HG02610 (cell line): ENCODE measurements at regions not wholly inside any gene's neighbourhood (a gene's known extent, or its start where the extent isn't known, plus 50 kb on each side); places are given as distances from the start of the nearest gene placed in this dataset.
A peak's percentile ranks its signal among the peaks of the same experiment; 100 is the strongest.

ENCODE experiments used
- ATAC-seq: cut with Tn5 transposase; IDR thresholded peaks from one replicate; pipeline ENCODE4 v1.9.1; 2021; ENCODE audit warnings: mild to moderate bottlenecking, moderate library complexity; ENCODE audit not compliant: unreplicated experiment

DNA sequence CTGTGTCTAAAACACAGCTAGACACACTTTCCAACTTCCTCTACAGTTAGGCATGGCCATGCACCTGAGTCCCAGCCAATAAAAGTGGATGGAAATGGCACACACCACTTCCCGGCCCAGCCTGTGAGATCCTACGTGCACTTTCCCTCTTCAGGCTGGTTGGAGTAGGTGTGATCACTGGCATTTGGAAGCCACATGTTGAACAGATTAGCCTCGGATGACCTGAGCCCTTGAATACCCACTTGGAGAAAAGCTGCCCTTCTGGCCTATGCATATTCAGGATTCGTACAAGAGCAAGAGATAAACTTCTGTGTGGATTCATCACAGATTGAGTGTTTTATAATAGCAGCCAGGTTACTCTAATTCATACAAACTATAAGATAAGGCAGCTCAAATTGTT, 359.0 kb upstream of the SLC30A5 start:
- ATAC-seq: no peak

DNA sequence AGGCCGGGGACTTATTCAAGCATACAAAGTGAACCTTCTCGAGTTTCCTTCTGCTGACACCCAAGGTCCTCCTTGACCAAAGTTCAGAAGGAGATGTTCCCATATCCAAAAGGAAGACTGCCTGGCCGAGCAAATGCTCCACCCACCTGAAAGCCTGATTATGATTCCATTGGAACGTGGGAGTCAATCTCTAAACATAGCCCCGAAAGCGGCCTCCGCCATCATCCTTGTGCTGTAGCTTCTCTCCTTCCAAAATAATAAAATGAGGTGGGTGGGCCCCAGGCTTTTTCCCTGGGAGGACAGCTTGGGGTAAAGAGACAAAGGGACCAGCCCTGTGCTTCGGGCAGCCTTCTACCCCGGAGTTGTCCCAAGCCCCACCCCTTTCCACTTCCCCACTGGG, 355.6 kb upstream of the SLC30A5 start:
- no peak for ATAC-seq

DNA sequence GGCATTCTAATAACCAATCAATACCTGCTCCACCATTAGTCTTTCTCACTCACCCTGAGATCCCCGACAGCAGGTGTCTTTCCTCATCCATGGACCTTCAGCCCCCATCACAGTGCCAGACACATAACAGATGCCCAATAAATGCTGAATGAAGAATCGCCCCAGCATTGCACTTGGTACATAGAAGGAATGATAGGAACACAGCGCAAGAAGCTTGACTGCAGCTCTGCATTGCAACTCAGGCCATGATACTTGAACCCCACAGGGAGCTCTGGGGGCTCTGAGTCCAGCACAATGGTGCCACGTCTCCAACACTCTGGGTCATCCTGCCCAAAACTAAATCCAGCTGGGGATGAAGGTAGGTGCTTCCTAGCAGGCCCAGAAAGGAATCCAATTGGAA, 355.0 kb upstream of the SLC30A5 start:
- ATAC-seq: no peak

DNA sequence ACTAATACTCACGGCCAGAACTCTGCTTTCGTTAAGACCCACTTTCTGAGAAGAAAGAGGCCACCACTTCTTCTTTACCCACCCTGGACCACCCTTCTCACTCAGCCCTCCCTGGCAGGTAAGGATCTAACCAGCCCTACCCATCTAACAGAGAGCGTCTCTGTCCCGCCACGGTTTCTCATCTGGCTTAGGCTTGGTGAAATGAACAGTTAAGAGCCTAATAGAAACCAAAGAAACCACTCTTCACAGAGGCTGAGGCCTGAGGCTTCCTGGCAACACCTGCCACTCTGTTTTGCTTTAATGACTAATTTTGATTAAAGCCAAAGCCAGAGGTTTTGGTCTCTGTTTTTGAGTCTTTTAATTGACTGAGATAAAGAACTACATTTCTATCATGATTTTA, 354.1 kb upstream of the SLC30A5 start:
- ATAC-seq: peak; percentile 74

DNA sequence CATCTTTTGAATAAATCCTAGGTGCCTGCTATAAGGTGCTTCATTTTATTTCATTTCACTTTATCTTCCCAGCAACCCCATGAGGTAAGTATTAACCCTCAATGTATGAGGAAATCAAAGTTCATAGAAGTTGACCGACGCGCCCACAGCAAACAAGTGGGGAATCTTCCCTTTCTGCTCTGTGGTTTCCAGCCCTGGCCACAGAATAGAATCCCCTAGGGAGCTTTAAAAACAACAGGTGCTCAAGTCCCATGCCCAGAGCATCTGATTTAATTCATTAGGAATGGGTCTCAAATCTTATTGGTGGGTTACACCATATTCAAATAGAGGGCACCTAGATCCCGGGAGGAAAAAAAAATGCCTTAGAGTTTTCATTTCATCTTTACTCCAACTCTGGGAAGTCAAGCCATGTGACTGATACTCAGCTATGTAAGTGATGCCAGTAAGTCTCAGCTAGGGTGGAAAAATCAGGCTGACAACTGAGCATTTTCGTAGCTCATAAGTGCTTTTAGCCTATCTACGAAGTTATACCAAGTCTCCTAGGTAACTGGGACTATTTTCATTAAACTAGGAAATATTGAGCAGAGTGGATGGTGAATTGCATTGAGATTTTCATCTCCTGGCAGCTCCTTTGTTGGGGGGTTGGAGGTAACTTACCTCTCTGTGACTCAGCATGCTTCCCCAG, 353.4 kb upstream of the SLC30A5 start:
- ATAC-seq: peak; percentile 66

DNA sequence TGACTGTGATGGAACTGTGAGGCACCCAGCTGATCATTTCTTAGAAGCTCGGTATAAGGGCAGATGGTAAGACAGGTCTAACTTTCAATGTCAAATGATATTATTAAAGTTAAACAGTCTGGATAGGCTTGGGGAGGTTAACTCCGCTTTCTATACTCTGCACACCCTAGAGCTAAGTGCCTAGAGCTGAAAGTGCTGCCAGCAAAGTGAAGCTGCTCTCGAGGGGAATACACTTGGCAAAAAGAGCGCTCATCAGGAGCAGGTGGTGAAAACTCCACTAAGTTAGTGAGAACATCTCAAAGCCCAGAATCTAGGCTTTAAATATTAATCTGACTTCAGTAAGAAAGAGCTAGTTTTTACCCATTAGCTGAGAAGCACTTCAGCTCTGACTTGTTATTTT, 349.6 kb upstream of the SLC30A5 start:
- ATAC-seq: no peak

DNA sequence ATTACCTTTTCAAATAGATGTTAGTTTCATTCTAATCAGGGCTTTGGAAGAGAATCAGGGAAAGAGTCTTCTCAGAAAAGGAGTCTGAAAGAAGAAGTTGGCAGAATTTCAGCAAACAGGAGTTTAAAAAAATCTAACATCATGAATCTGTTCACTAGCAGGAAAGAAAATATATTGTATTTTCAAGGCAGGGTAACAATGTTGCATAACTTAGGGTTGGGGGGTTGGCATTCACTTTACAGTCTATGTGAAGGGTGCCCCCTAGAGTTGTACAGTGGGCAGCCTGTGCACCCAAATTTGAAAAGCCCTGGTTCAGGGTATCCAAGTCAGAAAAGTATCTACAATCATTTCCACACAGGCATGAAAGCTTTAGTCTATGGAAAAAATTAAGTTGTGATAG, 348.4 kb upstream of the SLC30A5 start:
- ATAC-seq: no peak

DNA sequence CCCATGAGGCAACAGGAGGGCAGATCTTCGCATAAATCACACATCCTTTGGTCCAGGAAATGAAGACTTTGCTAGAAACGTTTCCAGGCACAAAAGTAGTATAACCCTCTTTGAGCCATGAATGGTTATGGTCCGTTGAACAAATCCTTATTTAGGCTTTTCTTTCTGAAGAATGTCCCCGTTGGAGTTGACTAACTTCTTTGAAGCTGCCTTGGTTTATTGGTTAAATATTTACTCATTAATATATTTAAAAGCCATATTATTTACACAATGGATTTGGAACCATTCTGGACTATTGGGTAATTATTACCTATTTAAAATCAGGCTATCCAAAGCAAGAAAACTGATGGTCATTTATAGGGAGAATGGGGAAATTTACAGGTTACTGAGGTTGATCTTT, 347.6 kb upstream of the SLC30A5 start:
- no peak for ATAC-seq

DNA sequence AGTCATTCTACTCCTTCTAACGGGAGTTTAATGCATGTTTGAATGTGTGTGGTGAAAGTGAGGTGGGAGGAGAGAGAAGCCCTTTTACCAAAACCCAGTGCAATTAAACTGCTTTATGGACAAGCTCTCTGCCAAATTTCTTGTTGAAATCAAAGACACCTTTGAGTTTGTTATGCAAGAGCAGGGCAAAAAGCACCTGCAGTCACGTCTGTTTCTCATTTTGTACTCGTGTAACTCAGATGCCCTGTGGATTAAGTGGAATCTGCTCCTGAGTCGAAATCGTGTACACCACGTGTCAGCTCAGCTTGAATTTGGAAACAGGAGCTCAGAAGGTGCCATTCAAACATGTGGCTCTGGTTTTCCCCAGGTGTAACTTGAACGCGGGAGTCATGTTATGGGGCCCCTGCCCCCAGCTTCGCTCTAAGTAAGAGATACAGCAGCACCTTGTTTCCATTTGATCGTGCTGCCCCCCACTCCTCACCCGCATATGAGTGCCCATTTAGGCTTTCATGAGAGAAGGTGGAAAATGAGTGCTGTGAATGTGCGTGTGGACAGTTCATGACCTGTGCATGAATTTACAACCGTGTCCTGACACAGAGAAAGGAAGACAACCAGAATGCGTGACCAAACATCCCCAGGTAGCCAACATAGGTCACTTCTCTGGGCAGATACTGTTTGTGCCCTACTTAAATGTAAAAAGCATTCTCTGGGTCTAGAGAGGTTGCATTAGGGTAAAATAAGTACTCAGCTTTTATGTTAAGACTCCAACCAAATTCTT, 347.0 kb upstream of the SLC30A5 start:
- no peak for ATAC-seq

DNA sequence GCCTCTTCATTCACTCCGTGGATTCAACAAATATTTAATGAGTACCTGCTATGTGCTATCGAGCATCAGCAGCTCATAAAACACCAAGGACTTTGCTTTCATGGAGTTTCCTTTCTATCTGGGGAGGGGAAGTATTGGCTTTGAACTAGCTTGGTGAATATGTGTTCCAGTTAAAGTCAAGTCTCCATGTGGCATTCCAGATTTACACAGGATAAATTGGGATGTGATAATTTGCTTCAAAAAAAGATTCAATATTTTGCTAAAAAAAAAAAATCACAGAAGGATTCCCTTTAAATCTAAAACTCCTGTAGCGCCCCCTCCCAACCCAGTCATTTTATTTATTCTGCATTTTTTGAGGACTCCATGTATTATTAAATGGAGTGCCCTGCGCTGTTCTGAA, 346.3 kb upstream of the SLC30A5 start:
- no peak for ATAC-seq

DNA sequence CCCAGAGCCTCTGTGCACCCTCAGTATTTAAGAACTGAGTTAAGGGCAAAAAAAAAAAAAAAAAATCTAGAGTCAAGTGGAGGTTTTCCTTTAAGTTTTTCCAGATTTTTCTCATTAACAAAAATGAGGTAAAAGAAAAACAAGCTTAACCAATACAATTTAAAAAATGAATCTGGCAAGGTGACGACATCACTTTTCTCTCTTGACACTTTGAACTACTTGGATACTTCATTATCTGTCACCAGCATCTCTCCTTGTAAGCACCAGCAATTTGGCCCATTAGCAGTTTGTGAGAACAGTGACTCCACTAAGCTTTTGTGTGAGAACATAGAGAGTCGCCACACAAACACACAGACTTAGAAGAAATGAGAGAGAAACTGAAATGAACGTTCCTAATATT, 345.7 kb upstream of the SLC30A5 start:
- no peak for ATAC-seq

DNA sequence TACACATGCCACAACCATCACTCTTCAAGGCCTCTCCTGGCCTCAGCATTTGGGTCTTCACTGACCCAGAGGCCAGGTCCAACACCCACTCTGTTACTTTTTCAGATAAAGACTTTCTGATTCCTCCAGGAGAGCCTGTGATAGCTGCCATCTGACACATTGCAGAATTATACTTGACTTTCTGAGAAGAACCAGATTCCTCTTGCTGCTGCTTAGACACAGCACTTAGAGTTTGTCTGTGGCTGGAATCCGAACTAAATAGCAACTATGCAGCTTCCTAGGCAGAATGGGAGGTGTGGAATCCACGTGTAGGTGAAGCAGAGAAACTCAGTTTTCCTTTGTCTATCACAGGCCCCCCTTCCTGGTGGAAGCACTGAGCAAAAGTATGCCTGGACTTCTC, 344.7 kb upstream of the SLC30A5 start:
- no peak for ATAC-seq

DNA sequence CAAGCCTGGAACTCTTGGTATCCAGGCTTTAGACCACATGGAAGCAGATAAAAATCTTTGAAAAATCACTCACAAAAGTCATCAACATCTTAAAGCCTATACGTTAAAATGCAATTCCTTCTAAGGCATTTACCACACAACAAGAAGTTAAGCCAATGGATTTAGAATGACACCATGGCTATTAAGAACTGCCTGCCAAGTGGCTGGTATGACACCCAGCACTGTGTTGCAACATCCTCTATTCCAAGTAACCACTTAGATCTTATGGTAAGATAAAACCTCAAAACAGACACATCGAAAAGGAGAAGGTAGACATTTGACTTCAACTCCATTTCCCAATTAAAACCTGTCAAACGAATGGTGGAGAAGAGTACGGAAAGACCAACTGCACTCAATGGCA, 344.2 kb upstream of the SLC30A5 start:
- ATAC-seq: no peak

DNA sequence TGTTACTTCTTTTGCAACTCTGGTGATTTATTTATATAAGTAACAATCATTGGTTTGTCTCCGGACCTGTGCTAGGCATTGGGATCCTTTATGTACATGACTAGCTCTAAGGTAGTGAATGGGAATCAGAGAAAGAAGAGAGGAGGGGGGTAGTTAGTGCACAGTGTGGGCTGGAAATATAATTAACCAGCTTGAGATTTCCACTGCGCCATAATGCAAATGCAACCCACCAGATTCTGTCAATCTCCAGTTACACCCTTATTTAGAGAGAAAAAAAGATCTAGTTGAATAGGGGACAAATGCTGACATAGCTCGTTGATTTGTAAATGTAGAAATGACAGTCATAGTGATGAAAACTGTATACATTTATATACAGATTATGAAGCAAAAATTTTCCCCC, 342.2 kb upstream of the SLC30A5 start:
- no peak for ATAC-seq

DNA sequence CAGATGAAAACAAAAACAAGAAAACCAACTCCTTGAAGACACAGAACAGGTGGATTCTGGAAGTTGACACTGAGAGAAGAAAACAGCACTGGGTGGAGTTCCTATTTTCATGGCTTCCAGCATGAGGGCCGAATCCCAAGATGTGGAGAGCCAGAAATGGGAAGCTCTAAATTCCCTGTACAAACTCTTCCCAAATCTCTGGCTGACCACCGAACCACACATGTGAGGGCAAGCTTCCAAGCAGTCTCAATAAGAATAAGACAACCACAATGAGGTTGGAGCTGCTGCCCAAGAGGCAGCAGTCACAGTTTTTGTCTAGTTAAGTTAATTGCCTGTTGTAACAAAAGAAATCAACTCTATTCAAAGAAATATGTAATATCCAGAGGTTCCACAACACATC, 339.3 kb upstream of the SLC30A5 start:
- ATAC-seq: no peak

DNA sequence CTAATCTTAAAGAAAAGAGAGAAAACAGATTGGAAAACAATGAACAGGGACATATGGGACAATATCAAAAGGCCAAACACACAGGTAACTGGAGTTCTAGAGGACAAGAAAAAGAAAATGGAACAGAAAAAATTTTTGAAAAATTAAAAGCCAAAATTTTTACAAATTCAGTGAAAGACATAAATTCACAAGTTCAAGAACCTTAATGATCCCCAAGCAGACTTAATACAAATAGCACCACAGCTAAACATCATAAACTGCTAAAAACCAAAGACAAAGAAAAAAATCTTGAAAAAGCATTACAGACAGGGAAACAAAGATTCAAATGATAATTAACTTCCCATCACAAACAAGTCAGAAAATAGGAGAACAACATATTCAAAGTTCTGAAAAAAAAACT, 338.5 kb upstream of the SLC30A5 start:
- no peak for ATAC-seq

DNA sequence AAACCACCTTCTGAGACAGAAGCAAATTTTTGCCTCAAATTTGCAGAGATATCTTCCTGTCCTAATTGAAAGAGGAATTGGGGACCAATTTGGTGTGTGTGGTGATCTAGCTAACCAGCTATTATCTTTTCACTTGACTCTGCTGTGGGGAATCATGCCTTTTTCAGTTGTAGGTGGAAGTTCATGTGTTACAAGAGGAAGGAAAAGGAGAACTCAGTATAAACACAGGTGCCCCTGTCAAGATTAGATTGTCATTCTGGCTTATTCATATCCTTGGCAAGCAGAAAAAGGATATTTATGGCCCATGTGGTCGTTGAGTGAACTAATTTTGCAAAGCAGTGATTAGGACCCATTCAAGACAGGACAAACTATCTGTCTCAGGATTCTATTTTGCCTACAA, 336.8 kb upstream of the SLC30A5 start:
- ATAC-seq: no peak

DNA sequence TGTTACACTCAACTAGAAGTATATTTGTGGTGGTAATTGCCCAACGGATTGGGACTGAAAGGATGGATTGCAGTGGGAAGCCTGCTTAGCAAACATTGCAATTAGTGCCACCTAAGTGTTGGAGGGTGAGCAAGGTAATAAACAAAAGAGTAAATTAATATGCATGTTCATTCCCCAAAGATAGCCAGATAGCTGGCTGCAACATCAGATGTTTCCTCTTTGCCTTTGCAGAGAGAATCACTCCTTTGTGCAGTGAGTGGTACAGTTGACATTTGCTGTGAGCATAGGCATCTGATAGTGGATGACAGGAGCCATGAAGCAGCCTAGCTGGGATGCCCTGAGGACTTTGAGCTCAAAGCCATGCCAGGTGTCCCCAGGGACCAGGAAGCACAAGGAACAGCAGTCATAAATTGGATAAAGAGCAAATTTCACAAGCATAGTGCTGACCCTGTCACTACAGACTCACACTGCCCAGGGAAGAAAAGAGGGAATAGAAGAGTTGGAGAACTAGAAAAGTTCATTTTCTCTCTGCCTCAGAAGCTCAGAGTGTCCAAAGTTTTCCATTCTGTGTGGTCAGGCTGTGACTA, 336.1 kb upstream of the SLC30A5 start:
- ATAC-seq: no peak

DNA sequence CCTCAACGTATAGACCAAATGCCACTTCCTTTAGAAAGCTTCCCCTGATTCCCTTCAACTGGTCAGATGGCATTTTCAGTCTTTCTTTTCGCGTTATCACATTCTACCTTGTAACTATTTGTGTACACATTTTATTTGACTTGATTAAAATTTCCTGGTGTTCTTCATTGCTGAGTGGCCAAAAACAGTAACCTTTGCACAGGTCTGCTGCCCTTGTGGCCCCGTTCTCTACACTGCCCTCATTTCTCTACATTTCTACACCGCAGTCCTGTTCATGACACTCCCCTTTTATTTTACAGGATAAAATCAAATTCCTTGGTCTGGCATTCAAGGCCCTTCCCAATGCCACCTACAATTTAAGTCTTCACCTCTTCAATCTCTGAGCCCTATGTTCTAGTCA, 334.2 kb upstream of the SLC30A5 start:
- no peak for ATAC-seq

DNA sequence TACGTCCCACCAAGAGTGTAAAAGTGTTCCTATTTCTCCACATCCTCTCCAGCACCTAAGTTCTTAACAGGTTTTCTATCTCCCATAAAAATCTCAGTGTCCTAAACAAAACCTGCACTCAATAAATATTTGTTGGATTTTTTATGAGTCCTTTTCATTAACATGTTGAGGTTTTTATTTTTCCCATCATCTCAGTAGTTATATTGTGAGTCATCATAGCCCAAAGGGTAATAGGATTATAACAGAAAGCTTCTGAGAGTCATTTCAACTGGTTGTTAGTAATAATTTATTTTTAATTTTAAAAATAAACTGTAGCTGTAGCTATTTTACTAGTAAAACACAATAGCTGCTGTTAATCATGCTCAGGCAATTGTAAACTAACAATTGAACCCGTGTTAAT, 331.6 kb upstream of the SLC30A5 start:
- no peak for ATAC-seq

DNA sequence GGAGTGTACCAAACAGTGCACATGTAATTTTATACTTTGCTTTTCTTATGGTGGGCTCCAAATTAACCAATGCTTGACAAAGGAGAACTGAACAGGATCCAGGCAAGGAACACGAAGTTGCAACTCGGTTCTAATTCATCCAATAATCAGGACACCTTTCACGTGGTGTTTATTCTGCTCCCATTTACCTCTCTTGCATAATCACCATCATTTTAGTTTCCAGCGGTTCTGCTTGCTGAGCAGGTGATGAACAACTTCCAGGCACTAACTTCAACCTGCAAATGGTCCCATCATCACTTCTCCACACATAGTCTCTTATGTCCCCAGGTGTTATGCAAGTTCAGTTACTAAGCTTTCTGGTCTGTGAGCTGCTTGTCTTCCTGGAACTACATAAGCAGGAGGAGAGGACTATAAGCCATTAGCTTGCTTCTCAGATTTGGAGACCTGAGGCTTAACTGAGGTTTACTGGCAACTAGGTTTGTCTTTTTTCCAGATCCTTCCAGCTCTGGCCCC, 326.8 kb upstream of the SLC30A5 start:
- no peak for ATAC-seq

DNA sequence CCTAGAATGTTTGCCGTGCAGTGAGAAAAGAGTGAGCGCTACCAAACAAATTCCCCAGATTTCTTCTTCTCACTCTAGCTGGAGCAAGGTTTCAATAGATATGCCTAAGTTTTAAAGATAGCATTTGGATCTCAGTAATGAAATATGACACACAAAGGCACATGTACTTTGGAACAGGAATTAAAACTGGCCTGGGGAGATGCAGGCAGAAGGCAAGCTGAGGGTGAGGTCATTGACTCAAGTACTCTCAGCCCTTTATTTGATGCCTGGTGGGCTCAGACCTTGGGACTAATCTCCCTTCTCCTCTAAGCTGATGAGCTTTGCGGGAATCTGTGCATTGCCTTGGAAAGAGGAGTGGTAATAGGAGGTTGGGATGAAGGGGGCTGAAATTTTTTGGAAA, 323.3 kb upstream of the SLC30A5 start:
- no peak for ATAC-seq
